ENCODE measurements at regions not wholly inside any gene's neighbourhood (a gene's known extent, or its start where the extent isn't known, plus 50 kb on each side); places are given as distances from the start of the nearest gene placed in this dataset.
"Not testable (repeated sequence)": the region's sequence is repeated elsewhere in the genome, so short reads cannot be mapped to it uniquely, and the experiment has no call there.

- no peak for DNase-seq
Observed at GRCh38 chrX:137195296-137195695, 161.5 kb upstream of the GPR101 start.

- peak in 1 of 2 donors; percentile 15 for DNase-seq
Observed at GRCh38 chrX:137194164-137194563, 160.4 kb upstream of the GPR101 start.

- no peak for DNase-seq
Observed at GRCh38 chrX:137187540-137187939, 153.7 kb upstream of the GPR101 start.

- DNase-seq, result no peak
Observed at GRCh38 chrX:137178392-137178791, 144.6 kb upstream of the GPR101 start.

- no peak for DNase-seq
Observed at GRCh38 chrX:137172317-137172948, 138.6 kb upstream of the GPR101 start.

- DNase-seq, result no peak
Observed at GRCh38 chrX:137171626-137172025, 137.8 kb upstream of the GPR101 start.

GRCh38 chrX:137166591-137166990 lies 132.8 kb upstream of the GPR101 start:
- DNase-seq, result no peak

GRCh38 chrX:137164329-137164728 lies 130.5 kb upstream of the GPR101 start:
- DNase-seq, result no peak

- no peak for DNase-seq
Observed at GRCh38 chrX:137151403-137151802, 117.6 kb upstream of the GPR101 start.

GRCh38 chrX:137143864-137144263 lies 110.1 kb upstream of the GPR101 start:
- DNase-seq, result no peak

- not testable (repeated sequence) for DNase-seq
Observed at GRCh38 chrX:137122651-137123050, 88.9 kb upstream of the GPR101 start.

GRCh38 chrX:137119049-137119448 lies 85.3 kb upstream of the GPR101 start:
- no peak for DNase-seq

- DNase-seq, result no peak
Observed at GRCh38 chrX:137118536-137118935, 84.7 kb upstream of the GPR101 start.

GRCh38 chrX:137118136-137118535 lies 84.3 kb upstream of the GPR101 start:
- no peak for DNase-seq

- DNase-seq, result not testable (repeated sequence)
Observed at GRCh38 chrX:137107877-137108276, 74.1 kb upstream of the GPR101 start.

- DNase-seq, result no peak
Observed at GRCh38 chrX:137101273-137101990, 67.6 kb upstream of the GPR101 start.
